SK-N-SH (cell line): ENCODE measurements at regions not wholly inside any gene's neighbourhood (a gene's known extent, or its start where the extent isn't known, plus 50 kb on each side); places are given as distances from the start of the nearest gene placed in this dataset.

Source experiments
- CHD2 ChIP-seq: fragments of 150-350 bp; IDR thresholded peaks from 2 replicates; pipeline ENCODE4 v1.6.1; 2018; ENCODE audit warnings: low read length; ENCODE audit not compliant: partially characterized antibody
- EP300 ChIP-seq, 2 experiments: IDR thresholded peaks; 2 replicates each; pipeline versions ENCODE4 v1.4.0 to v1.6.1; 2012; ENCODE audit warnings: borderline replicate concordance in 1 of 2, low read depth in 1 of 2, low read length in 1 of 2
- EZH2phosphoT487 ChIP-seq: fragments of 200-600 bp; sonication (generic); IDR thresholded peaks from 2 replicates; pipeline ENCODE4 v1.6.1; 2017; ENCODE audit warnings: low read depth, mixed run types, mild to moderate bottlenecking, antibody characterized with exemption, moderate library complexity, borderline replicate concordance
- GATA2 ChIP-seq: sonication (generic); formaldehyde crosslinking; IDR thresholded peaks from 2 replicates; pipeline ENCODE4 v1.5.0; 2020; ENCODE audit warnings: mild to moderate bottlenecking, missing genetic modification reagents
- MXI1 ChIP-seq: IDR thresholded peaks from 2 replicates; pipeline ENCODE4 v1.6.1; 2012; ENCODE audit warnings: mild to moderate bottlenecking, low read depth, low read length, improper control_type of control experiment
- NFIC ChIP-seq: IDR thresholded peaks from 2 replicates; pipeline ENCODE4 v1.4.0; 2012; ENCODE audit warnings: borderline replicate concordance
- POLR2AphosphoS5 ChIP-seq: IDR thresholded peaks from 2 replicates; pipeline ENCODE4 v1.6.1; 2012; ENCODE audit warnings: low read depth, low read length
- RAD21 ChIP-seq: IDR thresholded peaks from 2 replicates; pipeline ENCODE4 v1.6.1; 2012; ENCODE audit warnings: mild to moderate bottlenecking, low read length
- YY1 ChIP-seq: IDR thresholded peaks from 2 replicates; pipeline ENCODE4 v1.4.0; 2012; ENCODE audit warnings: low read depth, mild to moderate bottlenecking
- TF ChIP-seq, protein P1 (sequence below): fragments of 200-600 bp; sonication (generic); IDR thresholded peaks from 2 replicates; pipeline ENCODE4 v1.6.1; 2017; ENCODE audit warnings: antibody characterized with exemption, mild to moderate bottlenecking, moderate library complexity
- TF ChIP-seq, protein P2 (sequence below): IDR thresholded peaks from 2 replicates; pipeline ENCODE4 v1.6.1; 2012; ENCODE audit warnings: mild to moderate bottlenecking, low read depth, low read length, moderate library complexity

DNA sequence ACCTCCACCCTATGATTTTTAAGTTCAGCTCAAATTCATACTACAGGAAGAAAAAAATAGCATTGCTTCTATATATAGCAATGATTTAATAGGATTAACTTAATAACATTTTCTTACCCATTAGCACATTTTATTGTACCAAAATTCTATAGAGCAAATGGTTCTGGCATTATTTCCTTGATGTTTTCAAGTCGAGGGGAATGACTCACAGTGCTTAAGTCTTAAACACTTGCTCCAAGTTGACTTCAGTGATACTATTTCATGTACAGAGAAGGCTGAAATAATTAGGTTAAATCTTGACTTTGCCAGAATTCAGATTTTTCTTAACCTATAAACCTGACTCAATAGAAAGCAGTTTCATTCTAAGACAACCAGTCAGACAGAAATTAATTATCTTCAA is 1133.8 kb downstream of the SORCS3 start:
- no peak for TF ChIP-seq MXI1
- TF ChIP-seq YY1: no peak
- TF ChIP-seq, protein P1, sequence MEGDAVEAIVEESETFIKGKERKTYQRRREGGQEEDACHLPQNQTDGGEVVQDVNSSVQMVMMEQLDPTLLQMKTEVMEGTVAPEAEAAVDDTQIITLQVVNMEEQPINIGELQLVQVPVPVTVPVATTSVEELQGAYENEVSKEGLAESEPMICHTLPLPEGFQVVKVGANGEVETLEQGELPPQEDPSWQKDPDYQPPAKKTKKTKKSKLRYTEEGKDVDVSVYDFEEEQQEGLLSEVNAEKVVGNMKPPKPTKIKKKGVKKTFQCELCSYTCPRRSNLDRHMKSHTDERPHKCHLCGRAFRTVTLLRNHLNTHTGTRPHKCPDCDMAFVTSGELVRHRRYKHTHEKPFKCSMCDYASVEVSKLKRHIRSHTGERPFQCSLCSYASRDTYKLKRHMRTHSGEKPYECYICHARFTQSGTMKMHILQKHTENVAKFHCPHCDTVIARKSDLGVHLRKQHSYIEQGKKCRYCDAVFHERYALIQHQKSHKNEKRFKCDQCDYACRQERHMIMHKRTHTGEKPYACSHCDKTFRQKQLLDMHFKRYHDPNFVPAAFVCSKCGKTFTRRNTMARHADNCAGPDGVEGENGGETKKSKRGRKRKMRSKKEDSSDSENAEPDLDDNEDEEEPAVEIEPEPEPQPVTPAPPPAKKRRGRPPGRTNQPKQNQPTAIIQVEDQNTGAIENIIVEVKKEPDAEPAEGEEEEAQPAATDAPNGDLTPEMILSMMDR: no peak
- no peak for TF ChIP-seq POLR2AphosphoS5
- TF ChIP-seq CHD2: no peak
- TF ChIP-seq RAD21: no peak
- TF ChIP-seq NFIC: no peak
- TF ChIP-seq EZH2phosphoT487: no peak
- TF ChIP-seq, protein P2, sequence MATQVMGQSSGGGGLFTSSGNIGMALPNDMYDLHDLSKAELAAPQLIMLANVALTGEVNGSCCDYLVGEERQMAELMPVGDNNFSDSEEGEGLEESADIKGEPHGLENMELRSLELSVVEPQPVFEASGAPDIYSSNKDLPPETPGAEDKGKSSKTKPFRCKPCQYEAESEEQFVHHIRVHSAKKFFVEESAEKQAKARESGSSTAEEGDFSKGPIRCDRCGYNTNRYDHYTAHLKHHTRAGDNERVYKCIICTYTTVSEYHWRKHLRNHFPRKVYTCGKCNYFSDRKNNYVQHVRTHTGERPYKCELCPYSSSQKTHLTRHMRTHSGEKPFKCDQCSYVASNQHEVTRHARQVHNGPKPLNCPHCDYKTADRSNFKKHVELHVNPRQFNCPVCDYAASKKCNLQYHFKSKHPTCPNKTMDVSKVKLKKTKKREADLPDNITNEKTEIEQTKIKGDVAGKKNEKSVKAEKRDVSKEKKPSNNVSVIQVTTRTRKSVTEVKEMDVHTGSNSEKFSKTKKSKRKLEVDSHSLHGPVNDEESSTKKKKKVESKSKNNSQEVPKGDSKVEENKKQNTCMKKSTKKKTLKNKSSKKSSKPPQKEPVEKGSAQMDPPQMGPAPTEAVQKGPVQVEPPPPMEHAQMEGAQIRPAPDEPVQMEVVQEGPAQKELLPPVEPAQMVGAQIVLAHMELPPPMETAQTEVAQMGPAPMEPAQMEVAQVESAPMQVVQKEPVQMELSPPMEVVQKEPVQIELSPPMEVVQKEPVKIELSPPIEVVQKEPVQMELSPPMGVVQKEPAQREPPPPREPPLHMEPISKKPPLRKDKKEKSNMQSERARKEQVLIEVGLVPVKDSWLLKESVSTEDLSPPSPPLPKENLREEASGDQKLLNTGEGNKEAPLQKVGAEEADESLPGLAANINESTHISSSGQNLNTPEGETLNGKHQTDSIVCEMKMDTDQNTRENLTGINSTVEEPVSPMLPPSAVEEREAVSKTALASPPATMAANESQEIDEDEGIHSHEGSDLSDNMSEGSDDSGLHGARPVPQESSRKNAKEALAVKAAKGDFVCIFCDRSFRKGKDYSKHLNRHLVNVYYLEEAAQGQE: no peak
- no peak for TF ChIP-seq GATA2 (CRISPR knock-in tag)
- TF ChIP-seq EP300 (IDR thresholded peaks at IDR 0.05; ENCODE audit: borderline replicate concordance in 1 of 2, low read depth in 1 of 2, low read length in 1 of 2): no peak
